Activated CD8-positive, alpha-beta memory T cell treated with anti-CD3 and anti-CD28 coated beads, Interleukin-2, amount 10 ng/mL, durations not matched to agents 7 days and 5 days (primary cell): ENCODE measurements at regions not wholly inside any gene's neighbourhood (a gene's known extent, or its start where the extent isn't known, plus 50 kb on each side); places are given as distances from the start of the nearest gene placed in this dataset.
"Not testable (repeated sequence)": the region's sequence is repeated elsewhere in the genome, so short reads cannot be mapped to it uniquely, and the experiment has no call there.

Experiments used
- ATAC-seq: fragments of 150-1000 bp; cut with Tn5 transposase; one replicate; pipeline ENCODE4 v1.10.0; 2021; ENCODE audit warnings: moderate library complexity
- CTCF ChIA-PET: fragments of 350-600 bp; sonication (Branson Sonifier 250); formaldehyde crosslinking; loops from one replicate; lab custom pipeline; 2021; ENCODE audit warnings: antibody characterized with exemption; lab: Charles Lee
- DNase-seq: peaks from one replicate; pipeline ENCODE4 v3.0.0-alpha.2; 2020
- H3K27ac Mint-ChIP-seq: one replicate; pipeline ENCODE4 v1.8.0; 2021; ENCODE audit warnings: mild to moderate bottlenecking, mixed read lengths
- H3K27me3 Mint-ChIP-seq: one replicate; pipeline ENCODE4 v1.8.0; 2021; ENCODE audit warnings: mixed read lengths
- H3K36me3 Mint-ChIP-seq: one replicate; pipeline ENCODE4 v1.8.0; 2021; ENCODE audit warnings: mild to moderate bottlenecking, mixed read lengths
- H3K4me1 Mint-ChIP-seq: one replicate; pipeline ENCODE4 v1.8.0; 2021; ENCODE audit warnings: mixed read lengths
- H3K4me3 Mint-ChIP-seq: one replicate; pipeline ENCODE4 v1.8.0; 2021; ENCODE audit warnings: mild to moderate bottlenecking, moderate library complexity, mixed read lengths
- H3K9me3 Mint-ChIP-seq: one replicate; pipeline ENCODE4 v1.8.0; 2022; ENCODE audit warnings: low read depth, mixed read lengths

DNA sequence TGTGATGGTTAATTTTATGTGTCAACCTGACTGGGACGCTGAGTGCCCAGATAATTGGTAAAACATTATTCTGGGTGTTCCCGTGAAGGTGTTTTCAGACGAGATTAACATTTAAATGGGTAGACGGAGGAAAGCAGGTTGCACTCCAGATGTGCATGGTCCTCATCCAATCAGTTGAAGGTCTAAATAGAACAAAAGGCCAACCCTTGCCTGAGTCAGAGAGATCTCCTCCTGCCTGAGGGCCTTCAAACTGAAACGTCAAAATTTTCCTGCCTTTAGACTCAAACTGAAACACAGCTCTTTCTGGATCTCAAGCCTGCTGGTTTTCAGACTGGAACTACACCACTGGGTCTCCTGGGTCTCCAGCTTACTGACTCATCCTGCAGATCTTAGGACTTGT is 73.5 kb downstream of the NPIPA8 start:
- H3K27ac Mint-ChIP-seq, ATAC-seq, H3K9me3 Mint-ChIP-seq, H3K4me3 Mint-ChIP-seq, H3K27me3 Mint-ChIP-seq, H3K4me1 Mint-ChIP-seq, CTCF ChIA-PET, DNase-seq, H3K36me3 Mint-ChIP-seq: not testable (repeated sequence)

- CTCF ChIA-PET, H3K4me1 Mint-ChIP-seq, H3K9me3 Mint-ChIP-seq, H3K4me3 Mint-ChIP-seq, ATAC-seq, H3K27me3 Mint-ChIP-seq, H3K36me3 Mint-ChIP-seq, DNase-seq, H3K27ac Mint-ChIP-seq: not testable (repeated sequence)
These were observed 74.7 kb downstream of the NPIPA8 start for GRCh38 chr16:18261848-18262247.

- DNase-seq, H3K9me3 Mint-ChIP-seq, H3K27me3 Mint-ChIP-seq, H3K4me3 Mint-ChIP-seq, H3K4me1 Mint-ChIP-seq, ATAC-seq, H3K36me3 Mint-ChIP-seq, H3K27ac Mint-ChIP-seq, CTCF ChIA-PET: not testable (repeated sequence)
These were observed 76.9 kb downstream of the NPIPA8 start for GRCh38 chr16:18259496-18260176.

- H3K27ac Mint-ChIP-seq, H3K4me3 Mint-ChIP-seq, CTCF ChIA-PET, DNase-seq, H3K9me3 Mint-ChIP-seq, ATAC-seq, H3K36me3 Mint-ChIP-seq, H3K4me1 Mint-ChIP-seq, H3K27me3 Mint-ChIP-seq: not testable (repeated sequence)
These were observed 83.6 kb downstream of the NPIPA8 start for GRCh38 chr16:18252943-18253342.

GRCh38 chr16:18230505-18230904 is 106.0 kb downstream of the NPIPA8 start:
- DNase-seq, H3K9me3 Mint-ChIP-seq, H3K36me3 Mint-ChIP-seq, H3K27me3 Mint-ChIP-seq, ATAC-seq, H3K27ac Mint-ChIP-seq, CTCF ChIA-PET, H3K4me3 Mint-ChIP-seq, H3K4me1 Mint-ChIP-seq: not testable (repeated sequence)

GRCh38 chr16:18222054-18223009 is 114.2 kb downstream of the NPIPA8 start:
- H3K4me1 Mint-ChIP-seq, H3K36me3 Mint-ChIP-seq, H3K27me3 Mint-ChIP-seq, H3K9me3 Mint-ChIP-seq, DNase-seq, ATAC-seq, CTCF ChIA-PET, H3K4me3 Mint-ChIP-seq, H3K27ac Mint-ChIP-seq: not testable (repeated sequence)

DNA sequence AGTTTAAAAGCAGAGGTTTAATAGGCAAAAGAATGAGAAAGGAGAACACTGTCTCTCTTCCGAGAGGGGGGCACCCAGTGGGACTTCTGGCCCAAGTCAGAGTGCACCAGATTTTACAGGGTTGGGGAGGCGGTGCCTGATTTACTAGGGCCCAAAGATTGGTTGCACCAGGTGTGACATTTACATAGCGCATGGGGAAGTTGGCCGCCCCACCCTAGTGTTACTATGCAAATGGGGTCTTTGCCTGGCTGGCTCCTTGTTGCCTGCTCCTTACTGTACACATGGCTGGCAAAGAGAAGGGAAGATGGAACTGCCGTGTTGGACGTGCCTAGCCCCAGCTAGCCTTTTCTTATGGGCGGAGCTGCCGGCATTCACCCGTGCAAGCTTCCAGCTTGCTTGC is 118.8 kb downstream of the NPIPA8 start:
- ATAC-seq, H3K9me3 Mint-ChIP-seq, H3K36me3 Mint-ChIP-seq, DNase-seq, H3K4me1 Mint-ChIP-seq, H3K27ac Mint-ChIP-seq, CTCF ChIA-PET, H3K27me3 Mint-ChIP-seq, H3K4me3 Mint-ChIP-seq: not testable (repeated sequence)

DNA sequence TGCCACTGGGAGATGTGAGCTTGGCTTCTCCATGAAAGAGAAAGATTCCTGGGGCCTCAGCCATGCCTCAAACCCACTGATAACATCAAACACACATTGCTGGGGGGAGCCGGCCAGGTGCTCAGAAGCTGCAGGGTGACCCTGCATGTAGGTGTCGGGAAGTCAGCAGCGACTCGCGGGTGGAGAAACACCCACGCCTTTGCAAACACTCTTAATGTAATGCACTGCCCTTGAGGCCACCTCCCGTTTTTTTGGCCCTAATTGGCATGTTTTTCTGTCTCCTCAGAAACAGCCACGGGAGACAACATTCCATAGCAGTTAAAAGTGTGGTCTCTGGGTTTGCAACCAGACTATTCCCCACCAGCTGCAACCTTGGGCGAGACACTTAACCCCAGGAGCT is 119.7 kb downstream of the NPIPA8 start:
- CTCF ChIA-PET: not testable (repeated sequence)

GRCh38 chr16:18213810-18214209 is 122.7 kb downstream of the NPIPA8 start:
- H3K36me3 Mint-ChIP-seq, CTCF ChIA-PET, H3K27ac Mint-ChIP-seq, ATAC-seq, DNase-seq, H3K9me3 Mint-ChIP-seq, H3K4me3 Mint-ChIP-seq, H3K4me1 Mint-ChIP-seq, H3K27me3 Mint-ChIP-seq: not testable (repeated sequence)

More for the DNA sequence above, 119.7 kb downstream of the NPIPA8 start:
- not testable (repeated sequence) for H3K27ac Mint-ChIP-seq, H3K36me3 Mint-ChIP-seq, H3K9me3 Mint-ChIP-seq, H3K4me3 Mint-ChIP-seq, DNase-seq, ATAC-seq, H3K27me3 Mint-ChIP-seq, H3K4me1 Mint-ChIP-seq

DNA sequence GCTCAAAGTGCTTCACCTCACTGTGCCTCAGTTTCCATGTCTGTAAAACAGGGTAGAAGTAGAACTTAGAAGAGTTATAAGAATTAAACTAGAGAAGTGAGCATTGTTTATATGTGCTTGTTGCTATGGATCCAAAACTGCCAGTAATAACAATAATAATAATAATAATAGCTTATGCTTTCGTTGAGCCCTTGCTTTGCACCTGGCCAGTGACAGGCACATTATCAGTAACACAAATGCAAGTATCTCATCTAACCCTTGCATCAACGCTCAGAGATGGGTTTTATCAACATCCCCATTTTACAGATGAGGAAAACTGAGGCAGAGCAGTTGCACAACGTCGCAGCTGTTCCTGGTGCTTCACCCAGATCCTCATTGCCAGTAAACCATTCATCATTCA is 125.0 kb downstream of the NPIPA8 start:
- H3K4me1 Mint-ChIP-seq, H3K4me3 Mint-ChIP-seq, ATAC-seq, H3K9me3 Mint-ChIP-seq, DNase-seq, H3K27ac Mint-ChIP-seq, H3K36me3 Mint-ChIP-seq, H3K27me3 Mint-ChIP-seq, CTCF ChIA-PET: not testable (repeated sequence)

DNA sequence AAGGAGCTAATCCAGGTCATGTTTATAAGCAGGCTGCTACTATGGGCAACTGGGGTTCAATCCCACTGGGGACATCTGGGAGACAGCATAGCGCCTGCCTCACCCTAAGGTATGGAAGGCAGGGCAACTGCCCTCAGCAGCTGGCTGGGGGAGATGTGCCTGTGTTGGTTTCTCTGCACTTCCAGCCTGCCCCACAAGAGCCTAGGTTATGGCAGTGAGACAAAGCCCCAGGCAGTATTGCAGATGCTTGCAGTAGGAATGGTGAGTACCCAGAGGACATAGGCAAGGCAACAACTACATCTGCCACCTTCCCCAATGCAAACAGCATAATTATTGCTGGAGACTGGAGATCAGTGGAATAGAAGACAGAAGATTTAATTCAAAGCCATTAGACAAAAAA is 131.8 kb downstream of the NPIPA8 start:
- H3K27ac Mint-ChIP-seq, H3K4me1 Mint-ChIP-seq, H3K4me3 Mint-ChIP-seq, DNase-seq, H3K9me3 Mint-ChIP-seq, H3K36me3 Mint-ChIP-seq, CTCF ChIA-PET, H3K27me3 Mint-ChIP-seq, ATAC-seq: not testable (repeated sequence)

- H3K9me3 Mint-ChIP-seq, ATAC-seq, CTCF ChIA-PET, H3K36me3 Mint-ChIP-seq, DNase-seq, H3K27me3 Mint-ChIP-seq, H3K27ac Mint-ChIP-seq, H3K4me3 Mint-ChIP-seq, H3K4me1 Mint-ChIP-seq: not testable (repeated sequence)
These were observed 132.2 kb downstream of the NPIPA8 start for GRCh38 chr16:18204309-18204708.

GRCh38 chr16:18201511-18201910 is 135.0 kb downstream of the NPIPA8 start:
- DNase-seq, ATAC-seq, H3K4me3 Mint-ChIP-seq, H3K27ac Mint-ChIP-seq, H3K36me3 Mint-ChIP-seq, H3K27me3 Mint-ChIP-seq, CTCF ChIA-PET, H3K4me1 Mint-ChIP-seq, H3K9me3 Mint-ChIP-seq: not testable (repeated sequence)

GRCh38 chr16:18192389-18192788 is 144.1 kb downstream of the NPIPA8 start:
- H3K27ac Mint-ChIP-seq, H3K27me3 Mint-ChIP-seq, H3K36me3 Mint-ChIP-seq, H3K4me3 Mint-ChIP-seq, CTCF ChIA-PET, H3K9me3 Mint-ChIP-seq, ATAC-seq, H3K4me1 Mint-ChIP-seq, DNase-seq: not testable (repeated sequence)
